ENCODE measurements at regions not wholly inside any gene's neighbourhood (a gene's known extent, or its start where the extent isn't known, plus 50 kb on each side); places are given as distances from the start of the nearest gene placed in this dataset.

GRCh38 chr4:3708103-3708510 is 58.1 kb upstream of the ADRA2C start:
- no peak overlapping the region for H3K4me3 ChIP-seq (ENCODE audit: low read length)
- no peak for DNase-seq (ENCODE audit: low read depth)

GRCh38 chr4:3707423-3708102 is 58.6 kb upstream of the ADRA2C start:
- no peak for DNase-seq (ENCODE audit: low read depth)
- no peak for TF ChIP-seq CTCF (conservative IDR thresholded peaks at IDR 0.05; ENCODE audit: low read depth, low read length)
- no peak overlapping the region for H3K4me3 ChIP-seq (ENCODE audit: low read length)

More at GRCh38 chr4:3708103-3708510, 58.1 kb upstream of the ADRA2C start:
- no peak for TF ChIP-seq CTCF (conservative IDR thresholded peaks at IDR 0.05; ENCODE audit: low read depth, low read length)

- H3K4me3 ChIP-seq (ENCODE audit: low read length), result no peak overlapping the region
- TF ChIP-seq CTCF (conservative IDR thresholded peaks at IDR 0.05; ENCODE audit: low read depth, low read length), result no peak
- no peak for DNase-seq (ENCODE audit: low read depth)
Observed at GRCh38 chr4:3706565-3707422, 59.4 kb upstream of the ADRA2C start.

- no peak for DNase-seq (ENCODE audit: low read depth)
- TF ChIP-seq CTCF (conservative IDR thresholded peaks at IDR 0.05; ENCODE audit: low read depth, low read length), result no peak
- H3K4me3 ChIP-seq (ENCODE audit: low read length), result no peak overlapping the region
Observed at GRCh38 chr4:3706111-3706511, 60.1 kb upstream of the ADRA2C start.

DNA sequence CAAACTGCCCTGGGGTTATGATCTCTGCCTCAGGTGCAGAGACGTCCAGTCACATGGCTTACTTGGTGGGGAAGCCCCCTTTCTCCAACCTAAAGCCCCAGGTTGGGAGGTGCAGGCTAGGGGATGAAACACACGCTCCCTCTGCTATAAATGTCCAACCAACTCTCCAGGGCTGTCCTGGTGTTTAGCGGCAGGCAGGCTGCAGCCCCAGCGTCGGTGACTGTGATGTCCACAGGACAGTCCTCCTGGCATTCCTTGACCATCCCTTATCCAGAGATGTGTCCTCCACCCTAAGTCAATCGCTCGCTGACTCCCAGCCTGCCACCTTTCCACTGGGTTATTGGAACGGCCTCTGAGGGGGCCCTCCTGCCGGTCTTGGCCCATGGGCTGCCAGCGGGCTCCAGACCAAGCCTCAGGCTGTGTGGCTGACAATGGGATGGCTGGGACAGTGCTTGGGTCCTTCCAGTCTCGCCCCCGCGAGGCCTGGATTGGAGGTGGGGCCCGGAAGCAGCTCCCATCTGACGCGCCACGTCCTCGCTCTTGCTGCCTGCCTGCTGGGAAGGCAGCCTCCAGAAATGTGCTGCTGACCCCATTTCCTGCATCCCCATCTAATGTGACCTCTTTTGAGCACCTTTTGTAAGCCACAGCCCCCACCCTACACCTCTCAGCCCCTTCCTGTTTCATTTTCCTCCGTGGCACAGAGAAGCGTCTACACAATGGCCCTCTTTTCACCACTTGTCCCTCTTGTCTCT is 60.8 kb upstream of the ADRA2C start:
- no peak for TF ChIP-seq CTCF (conservative IDR thresholded peaks at IDR 0.05; ENCODE audit: low read depth, low read length)
- no peak overlapping the region for H3K4me3 ChIP-seq (ENCODE audit: low read length)
- DNase-seq (ENCODE audit: low read depth), result no peak

GRCh38 chr4:3704669-3705068 is 61.5 kb upstream of the ADRA2C start:
- H3K4me3 ChIP-seq (ENCODE audit: low read length), result no peak overlapping the region
- no peak for TF ChIP-seq CTCF (conservative IDR thresholded peaks at IDR 0.05; ENCODE audit: low read depth, low read length)
- no peak for DNase-seq (ENCODE audit: low read depth)
